Activated CD4-positive, alpha-beta T cell treated with anti-CD3 and anti-CD28 coated beads, Interleukin-2, amount 10 ng/mL, durations not matched to agents 7 days and 5 days (primary cell): ENCODE measurements at regions not wholly inside any gene's neighbourhood (a gene's known extent, or its start where the extent isn't known, plus 50 kb on each side); places are given as distances from the start of the nearest gene placed in this dataset.
"Not testable (repeated sequence)": the region's sequence is repeated elsewhere in the genome, so short reads cannot be mapped to it uniquely, and the experiment has no call there.

Experiments
- CTCF ChIA-PET: fragments of 350-600 bp; sonication (Branson Sonifier 250); formaldehyde crosslinking; loops from one replicate; lab custom pipeline; 2021; ENCODE audit warnings: antibody characterized with exemption; lab: Charles Lee
- POLR2A ChIA-PET: fragments of 350-600 bp; sonication (Branson Sonifier 250); formaldehyde crosslinking; loops from one replicate; lab custom pipeline; 2021; ENCODE audit warnings: antibody characterized with exemption; lab: Charles Lee
- DNase-seq: peaks from one replicate; pipeline ENCODE4 v3.0.0-alpha.2; 2020
- H3K27ac Mint-ChIP-seq: one replicate; pipeline ENCODE4 v1.8.0; 2021; ENCODE audit warnings: mild to moderate bottlenecking, moderate library complexity, mixed read lengths
- H3K27me3 Mint-ChIP-seq: one replicate; pipeline ENCODE4 v1.8.0; 2021; ENCODE audit warnings: mixed read lengths
- H3K36me3 Mint-ChIP-seq: one replicate; pipeline ENCODE4 v1.8.0; 2021; ENCODE audit warnings: low read depth, mixed read lengths
- H3K4me1 Mint-ChIP-seq: one replicate; pipeline ENCODE4 v1.8.0; 2021; ENCODE audit warnings: mixed read lengths
- H3K4me3 Mint-ChIP-seq: one replicate; pipeline ENCODE4 v1.8.0; 2021; ENCODE audit warnings: mild to moderate bottlenecking, moderate library complexity, mixed read lengths
- H3K9me3 Mint-ChIP-seq: one replicate; pipeline ENCODE4 v1.8.0; 2021; ENCODE audit warnings: mixed read lengths

DNA sequence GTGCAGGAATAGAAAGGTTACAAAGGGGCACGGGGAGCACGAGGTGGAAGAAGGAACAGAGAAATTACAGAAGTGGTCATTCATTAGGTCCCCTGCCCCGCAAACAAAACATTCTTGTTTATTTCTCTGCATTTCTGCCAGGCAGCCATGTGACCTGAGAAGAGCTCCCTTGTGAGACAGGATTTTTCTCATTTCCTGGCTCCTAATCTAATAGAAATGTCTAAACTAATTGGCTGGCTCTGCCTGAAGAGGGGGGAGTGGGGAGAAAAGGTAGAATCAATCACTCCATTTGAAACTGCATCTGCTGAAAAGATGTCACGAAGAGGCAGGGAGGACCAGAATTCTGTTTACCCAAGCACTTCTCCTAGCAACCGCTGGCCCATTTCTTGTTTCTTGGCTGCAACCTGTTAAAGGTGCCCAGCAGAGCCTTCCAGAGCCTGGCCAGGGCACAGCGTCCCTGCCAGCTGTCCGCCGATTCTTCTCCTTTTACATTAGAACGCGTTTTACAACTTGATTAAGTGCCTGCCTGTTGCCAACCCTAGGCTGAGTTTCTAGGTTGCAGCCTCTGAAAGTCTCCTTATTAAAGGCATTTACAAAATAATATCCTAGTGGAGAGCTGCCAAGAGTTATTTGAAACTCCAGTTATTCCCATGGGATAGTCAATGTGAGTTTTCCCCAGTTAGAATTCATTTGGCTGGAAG, 1227.6 kb downstream of the TYW1 start:
- Mint-ChIP-seq H3K27ac (no peak overlapping the region), H3K4me1 (no peaks in the 10 kb centered on the region), H3K9me3 (peaks cover 21% of the 10 kb centered on the region), H3K4me3 (no peak overlapping the region), H3K27me3 (no peaks in the 10 kb centered on the region), H3K36me3 (no peaks in the 10 kb centered on the region)
- ChIA-PET POLR2A (no interaction called here), CTCF (no interaction called here)
- DNase-seq = no peak

DNA sequence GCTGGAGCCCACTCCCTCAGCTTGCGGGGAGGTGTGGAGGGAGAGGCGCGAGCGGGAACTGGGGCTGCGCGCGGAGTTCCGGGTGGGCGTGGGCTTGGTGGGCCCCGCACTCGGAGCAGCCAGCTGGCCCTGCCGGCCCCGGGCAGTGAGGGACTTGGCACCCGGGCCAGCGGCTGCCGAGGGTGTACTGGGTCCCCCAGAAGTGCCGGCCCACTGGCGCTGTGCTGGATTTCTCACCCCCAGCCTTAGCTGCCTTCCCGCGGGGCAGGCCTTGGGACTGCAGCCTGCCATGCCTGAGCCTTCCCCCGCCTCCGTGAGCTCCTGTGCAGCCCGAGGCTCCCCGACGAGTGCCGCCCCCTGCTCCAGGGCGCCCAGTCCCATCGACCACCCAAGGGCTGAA, 1234.4 kb downstream of the TYW1 start:
- H3K27me3 Mint-ChIP-seq, DNase-seq, H3K27ac Mint-ChIP-seq, H3K4me1 Mint-ChIP-seq, H3K4me3 Mint-ChIP-seq, H3K36me3 Mint-ChIP-seq, POLR2A ChIA-PET, CTCF ChIA-PET: not testable (repeated sequence)
- H3K9me3 Mint-ChIP-seq = peaks cover 28% of the 10 kb centered on the region

DNA sequence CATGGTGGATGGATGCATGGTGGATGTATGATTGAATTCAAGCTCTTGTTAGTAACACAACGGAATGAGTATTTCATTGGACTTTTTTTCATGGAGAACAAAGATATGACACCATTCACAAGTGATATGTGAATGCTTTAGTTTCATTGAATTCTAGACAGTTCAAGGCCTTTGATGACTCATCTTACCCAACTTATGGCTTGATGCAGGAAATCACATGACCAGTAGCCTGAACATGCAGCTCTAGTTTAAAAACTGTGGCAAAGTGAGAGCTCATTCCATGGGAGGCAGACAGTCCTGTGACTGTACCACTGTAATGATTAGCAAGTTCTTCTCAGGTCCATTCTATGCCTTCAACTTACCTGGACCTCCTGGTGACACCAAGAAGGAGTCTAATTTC, 1239.3 kb downstream of the TYW1 start:
- H3K4me3 Mint-ChIP-seq = no peak overlapping the region
- ChIA-PET POLR2A (no interaction called here), CTCF (no interaction called here)
- DNase-seq = no peak
- no peaks in the 10 kb centered on the region for H3K36me3 Mint-ChIP-seq
- no peaks in the 10 kb centered on the region for H3K4me1 Mint-ChIP-seq
- peaks cover 27% of the 10 kb centered on the region for H3K9me3 Mint-ChIP-seq
- no peak overlapping the region for H3K27ac Mint-ChIP-seq
- no peaks in the 10 kb centered on the region for H3K27me3 Mint-ChIP-seq

DNA sequence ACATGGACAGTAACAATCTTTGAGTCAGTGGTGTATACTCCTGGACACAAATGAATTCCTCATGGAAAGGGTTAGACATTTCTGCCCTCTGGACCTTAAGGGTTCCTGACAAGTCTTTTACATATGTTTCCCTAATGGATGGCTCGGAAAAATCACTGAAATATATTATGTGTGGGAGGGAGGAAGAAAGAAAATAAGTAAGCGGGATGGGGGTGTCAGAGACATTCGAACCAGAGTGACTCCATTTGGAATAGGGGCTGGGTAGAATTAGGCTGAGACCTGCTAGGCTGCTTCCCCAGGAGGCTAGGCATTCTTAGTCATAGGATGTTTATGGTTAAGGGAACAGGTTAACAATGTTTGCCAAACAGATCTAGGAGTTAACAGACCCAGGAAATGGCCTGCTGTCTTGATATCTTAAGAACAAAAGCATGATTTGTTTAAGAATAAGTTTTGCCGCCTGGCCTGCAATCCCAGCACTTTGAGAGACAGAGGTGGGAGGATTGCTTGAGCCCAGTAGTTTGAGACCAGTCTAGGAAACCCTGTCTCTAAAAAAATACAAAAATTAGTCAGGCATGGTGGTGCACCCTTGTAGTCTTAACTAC, 1241.7 kb downstream of the TYW1 start:
- Mint-ChIP-seq H3K9me3 (peaks cover 33% of the 10 kb centered on the region), H3K27me3 (no peaks in the 10 kb centered on the region), H3K36me3 (no peaks in the 10 kb centered on the region), H3K27ac (no peak overlapping the region), H3K4me3 (no peak overlapping the region), H3K4me1 (no peaks in the 10 kb centered on the region)
- ChIA-PET CTCF (no interaction called here), POLR2A (no interaction called here)
- DNase-seq = no peak

DNA sequence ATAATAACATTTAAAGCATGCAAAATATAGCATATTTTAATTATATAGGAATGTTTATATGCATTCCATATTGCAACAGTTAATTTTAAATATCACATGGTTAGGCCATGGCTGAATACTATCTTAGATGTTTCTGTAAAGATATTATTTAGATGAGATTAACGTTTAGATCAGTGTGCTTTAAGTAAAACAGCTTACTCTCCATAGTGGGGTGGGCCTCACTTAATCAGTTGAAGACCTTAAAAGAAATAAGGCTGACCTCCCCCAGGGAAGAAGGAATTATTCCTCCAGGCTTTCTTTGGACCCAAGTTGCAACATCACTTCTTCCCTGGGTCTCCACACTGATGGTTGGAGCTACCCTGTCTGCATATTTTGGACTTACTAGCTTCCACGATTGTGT, 1246.5 kb downstream of the TYW1 start:
- Mint-ChIP-seq H3K36me3 (no peaks in the 10 kb centered on the region), H3K27ac (no peak overlapping the region), H3K27me3 (no peaks in the 10 kb centered on the region), H3K4me3 (no peak overlapping the region), H3K4me1 (no peaks in the 10 kb centered on the region), H3K9me3 (peaks cover 28% of the 10 kb centered on the region)
- POLR2A ChIA-PET = no interaction called here
- no peak for DNase-seq
- CTCF ChIA-PET = no interaction called here

DNA sequence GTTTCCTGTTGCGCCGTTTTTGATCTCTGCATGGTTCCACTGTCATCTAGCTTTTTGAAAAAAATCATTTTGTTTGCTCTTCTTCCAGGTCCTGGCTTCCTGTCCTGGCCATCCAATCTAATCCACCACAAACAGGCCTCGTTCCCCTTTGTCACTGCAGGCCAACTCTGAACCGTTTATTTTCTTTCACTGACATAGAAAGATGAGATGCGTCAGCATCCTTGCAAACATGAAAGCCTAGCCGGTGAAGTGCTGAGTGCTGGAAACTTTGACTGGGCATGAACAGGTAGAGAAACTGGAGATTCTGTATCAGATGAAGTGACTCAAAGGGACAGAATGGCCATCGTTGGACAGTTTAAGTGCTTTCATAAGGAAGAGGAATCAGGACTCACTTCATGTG, 1247.8 kb downstream of the TYW1 start:
- Mint-ChIP-seq H3K9me3 (peaks cover 34% of the 10 kb centered on the region), H3K27ac (no peak overlapping the region), H3K4me1 (no peaks in the 10 kb centered on the region), H3K4me3 (no peak overlapping the region), H3K36me3 (peaks cover 2% of the 10 kb centered on the region), H3K27me3 (no peaks in the 10 kb centered on the region)
- no peak for DNase-seq
- CTCF ChIA-PET = no interaction called here
- POLR2A ChIA-PET = no interaction called here

DNA sequence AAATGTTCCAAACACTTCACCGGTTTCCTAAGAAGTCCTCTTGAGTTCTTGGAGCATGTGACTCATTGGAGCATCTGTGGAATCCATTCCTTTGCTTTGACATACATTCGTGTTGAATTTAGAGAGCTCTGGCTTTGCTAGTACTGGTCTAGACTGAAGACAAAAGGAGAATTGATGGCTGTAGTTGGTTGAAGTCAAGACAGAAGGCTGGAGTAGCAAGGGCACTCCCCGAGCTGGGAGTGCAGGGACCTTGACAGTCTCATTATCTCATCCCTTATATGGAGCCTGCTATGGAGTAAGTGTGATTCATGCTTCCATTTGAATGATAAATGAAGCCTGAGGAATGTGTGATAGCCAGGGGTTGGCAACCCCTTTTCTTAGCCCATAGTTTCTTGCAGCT, 1249.1 kb downstream of the TYW1 start:
- ChIA-PET POLR2A (no interaction called here), CTCF (no interaction called here)
- Mint-ChIP-seq H3K9me3 (peaks cover 32% of the 10 kb centered on the region), H3K36me3 (peaks cover 4% of the 10 kb centered on the region), H3K4me1 (no peaks in the 10 kb centered on the region), H3K27me3 (no peaks in the 10 kb centered on the region), H3K27ac (no peak overlapping the region), H3K4me3 (no peak overlapping the region)
- no peak for DNase-seq

DNA sequence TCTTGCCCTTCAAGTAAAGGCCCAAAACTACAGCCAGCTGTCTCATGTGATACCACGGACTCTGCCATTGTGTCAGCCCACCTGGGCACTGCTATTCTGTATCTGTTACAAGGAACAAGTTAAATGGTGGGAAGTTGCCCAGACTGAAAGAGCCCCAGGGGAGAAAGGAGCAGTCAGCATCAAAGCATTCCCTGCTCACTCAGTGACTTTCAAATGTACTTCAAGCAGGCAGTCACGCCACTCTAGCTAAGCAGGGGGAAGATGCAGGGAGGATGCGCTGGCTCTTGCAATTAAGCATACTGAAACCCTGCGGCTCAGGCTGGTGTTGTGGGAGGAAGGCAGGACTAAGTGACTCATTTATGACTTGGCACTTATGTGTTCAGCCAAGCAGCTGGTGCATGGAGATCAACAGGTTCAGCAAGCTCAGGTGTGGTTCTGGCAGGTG, 1249.6 kb downstream of the TYW1 start:
- H3K36me3 Mint-ChIP-seq = peaks cover 4% of the 10 kb centered on the region
- DNase-seq = no peak
- peaks cover 30% of the 10 kb centered on the region for H3K9me3 Mint-ChIP-seq
- H3K27me3 Mint-ChIP-seq = no peaks in the 10 kb centered on the region
- ChIA-PET CTCF (no interaction called here), POLR2A (no interaction called here)
- H3K27ac Mint-ChIP-seq = no peak overlapping the region
- H3K4me1 Mint-ChIP-seq = no peaks in the 10 kb centered on the region
- H3K4me3 Mint-ChIP-seq = no peak overlapping the region

DNA sequence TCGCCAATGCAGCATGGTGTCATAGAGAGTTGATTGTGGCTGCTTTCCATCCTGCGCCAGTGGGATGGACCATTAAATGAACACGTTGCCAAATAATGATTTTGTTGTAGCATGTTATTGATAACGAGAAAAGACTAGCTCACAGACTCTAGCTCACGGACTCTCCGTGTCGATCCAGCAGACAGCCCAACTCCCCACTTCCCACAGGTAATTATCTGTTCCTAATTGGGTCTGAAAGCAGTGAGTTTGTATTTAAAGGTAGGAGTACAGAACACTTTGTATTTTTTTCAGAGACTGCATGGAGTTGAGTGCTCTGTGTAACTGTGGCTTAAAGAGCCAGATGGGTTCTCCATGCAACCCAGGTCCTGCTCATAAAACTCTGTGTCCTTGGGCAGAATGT, 1250.5 kb downstream of the TYW1 start:
- no peak overlapping the region for H3K27ac Mint-ChIP-seq
- no peak overlapping the region for H3K4me3 Mint-ChIP-seq
- no peaks in the 10 kb centered on the region for H3K27me3 Mint-ChIP-seq
- no peaks in the 10 kb centered on the region for H3K4me1 Mint-ChIP-seq
- ChIA-PET CTCF (no interaction called here), POLR2A (no interaction called here)
- peaks cover 28% of the 10 kb centered on the region for H3K9me3 Mint-ChIP-seq
- peaks cover 4% of the 10 kb centered on the region for H3K36me3 Mint-ChIP-seq
- no peak for DNase-seq

DNA sequence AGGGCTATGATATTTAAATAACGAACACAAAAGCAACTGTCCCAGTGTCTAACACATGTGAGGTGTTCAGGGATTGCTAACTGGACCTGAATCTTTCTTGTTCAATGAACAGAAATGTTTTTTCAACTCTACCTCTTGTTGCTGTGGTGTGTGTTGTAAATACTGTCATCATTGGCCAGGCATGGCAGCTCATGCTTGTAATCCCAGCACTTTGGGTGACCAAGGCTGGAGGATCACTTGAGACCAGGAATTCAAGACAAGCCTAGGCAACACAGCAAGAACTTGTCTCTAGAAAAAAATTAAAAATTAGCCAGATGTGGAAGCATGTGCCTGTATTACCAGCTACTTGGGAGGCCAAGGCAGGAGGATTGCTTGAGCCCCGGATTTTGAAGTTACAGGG, 1250.9 kb downstream of the TYW1 start:
- Mint-ChIP-seq H3K4me1 (no peaks in the 10 kb centered on the region), H3K27ac (no peak overlapping the region), H3K27me3 (no peaks in the 10 kb centered on the region)

DNA sequence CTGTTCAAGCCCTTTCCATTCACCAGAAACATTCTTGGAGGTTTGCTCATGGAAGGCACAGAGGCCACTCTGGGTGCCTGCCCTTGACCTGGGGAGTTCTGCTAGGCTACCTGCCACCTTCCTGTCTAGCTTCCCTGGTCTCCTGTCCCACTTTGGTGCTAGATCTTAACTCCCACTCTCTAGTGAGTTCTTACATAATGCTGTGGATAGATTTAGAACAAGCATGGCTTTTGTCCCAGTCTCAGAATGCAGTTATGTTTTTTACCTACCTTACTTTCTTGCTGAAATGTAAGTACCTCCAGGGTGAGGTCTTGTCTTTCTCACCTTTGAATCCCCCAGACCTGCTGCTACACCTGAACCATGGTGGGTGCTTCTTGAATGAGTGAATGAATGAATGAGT, 1252.3 kb downstream of the TYW1 start:
- DNase-seq = no peak
- no peak overlapping the region for H3K4me3 Mint-ChIP-seq
- POLR2A ChIA-PET = no interaction called here
- H3K9me3 Mint-ChIP-seq = peaks cover 29% of the 10 kb centered on the region
- CTCF ChIA-PET = no interaction called here
- H3K27me3 Mint-ChIP-seq = no peaks in the 10 kb centered on the region
- no peak overlapping the region for H3K27ac Mint-ChIP-seq
- peaks cover 4% of the 10 kb centered on the region for H3K36me3 Mint-ChIP-seq
- no peaks in the 10 kb centered on the region for H3K4me1 Mint-ChIP-seq

More for the DNA sequence above, 1250.9 kb downstream of the TYW1 start:
- Mint-ChIP-seq H3K4me3 (no peak overlapping the region), H3K9me3 (peaks cover 30% of the 10 kb centered on the region), H3K36me3 (peaks cover 4% of the 10 kb centered on the region)
- POLR2A ChIA-PET = no interaction called here
- CTCF ChIA-PET = no interaction called here
- DNase-seq = no peak

DNA sequence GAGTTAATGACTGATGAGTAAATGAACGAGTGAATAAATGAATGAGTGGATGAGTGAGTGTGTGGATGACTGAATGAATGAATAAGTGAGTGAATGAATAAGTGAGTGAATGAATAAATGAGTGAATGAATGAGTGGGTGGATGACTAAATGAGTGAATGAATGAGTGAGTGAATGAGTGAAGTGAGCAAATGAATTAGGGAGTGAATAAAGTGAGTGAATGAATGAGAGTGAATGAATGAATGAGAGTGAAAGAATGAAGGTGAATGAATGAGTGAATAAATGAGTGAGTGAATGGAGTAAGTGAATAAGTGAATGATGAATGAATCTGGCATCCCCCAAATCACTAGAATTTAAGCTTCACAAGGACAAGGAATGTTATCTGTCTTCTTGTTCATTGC, 1253.0 kb downstream of the TYW1 start:
- ChIA-PET POLR2A (no interaction called here), CTCF (no interaction called here)
- Mint-ChIP-seq H3K4me1 (no peaks in the 10 kb centered on the region), H3K9me3 (peaks cover 26% of the 10 kb centered on the region), H3K27ac (no peak overlapping the region), H3K4me3 (no peak overlapping the region), H3K36me3 (peaks cover 4% of the 10 kb centered on the region), H3K27me3 (no peaks in the 10 kb centered on the region)
- DNase-seq = no peak

DNA sequence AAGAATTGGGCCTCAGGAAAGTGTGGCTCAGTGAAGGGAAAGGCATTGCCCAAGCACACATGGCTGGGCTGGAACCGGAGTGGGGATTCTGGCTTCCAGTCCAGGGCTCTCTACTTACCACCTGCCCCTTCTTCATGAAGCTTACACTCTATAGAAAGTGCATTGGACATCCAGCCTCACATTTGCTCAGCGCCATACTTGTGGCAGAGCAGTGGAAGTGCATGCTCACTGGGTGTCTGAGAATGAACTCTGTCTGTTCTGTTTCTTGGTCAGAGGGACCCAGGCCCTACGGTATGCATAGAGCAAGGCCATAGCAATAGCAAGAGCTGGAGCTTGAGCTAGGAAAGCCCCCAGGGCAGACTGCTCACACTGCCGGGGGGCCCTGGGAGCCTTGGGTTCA, 1253.5 kb downstream of the TYW1 start:
- Mint-ChIP-seq H3K27ac (no peak overlapping the region), H3K27me3 (no peaks in the 10 kb centered on the region), H3K36me3 (peaks cover 4% of the 10 kb centered on the region), H3K9me3 (peaks cover 22% of the 10 kb centered on the region), H3K4me1 (no peaks in the 10 kb centered on the region), H3K4me3 (no peak overlapping the region)
- DNase-seq = no peak
- POLR2A ChIA-PET = no interaction called here
- CTCF ChIA-PET = no interaction called here

DNA sequence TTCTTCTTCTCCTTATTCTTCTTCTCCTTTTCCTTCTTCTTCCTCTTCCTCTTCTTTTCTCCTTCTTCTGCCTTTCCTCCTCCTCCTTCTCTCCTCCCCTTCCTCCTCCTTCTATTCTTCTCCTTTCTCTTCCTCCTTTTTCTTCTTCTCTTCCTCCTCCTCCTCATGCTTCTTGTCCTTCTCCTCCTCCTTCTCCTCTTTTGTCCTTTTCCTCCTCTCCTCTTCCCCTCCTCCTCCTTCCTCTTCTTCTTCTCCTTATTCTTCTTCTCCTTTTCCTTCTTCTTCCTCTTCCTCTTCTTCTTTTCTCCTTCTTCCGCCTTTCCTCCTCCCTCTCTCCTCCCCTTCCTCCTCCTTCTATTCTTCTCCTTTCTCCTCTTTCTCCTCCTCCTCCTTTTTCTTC, 1258.2 kb downstream of the TYW1 start:
- H3K27me3 Mint-ChIP-seq, CTCF ChIA-PET, H3K4me1 Mint-ChIP-seq, DNase-seq, H3K27ac Mint-ChIP-seq, H3K36me3 Mint-ChIP-seq, H3K4me3 Mint-ChIP-seq, POLR2A ChIA-PET: not testable (repeated sequence)
- H3K9me3 Mint-ChIP-seq = peaks cover 15% of the 10 kb centered on the region
